Mucosa of descending colon (tissue), 3 donors: ENCODE measurements at regions not wholly inside any gene's neighbourhood (a gene's known extent, or its start where the extent isn't known, plus 50 kb on each side); places are given as distances from the start of the nearest gene placed in this dataset.

Source experiments
- ATAC-seq: fragments of 200-7000 bp; cut with Tn5 transposase; one replicate; pipeline ENCODE4 v1.9.1; 2020; ENCODE audit warnings: mild to moderate bottlenecking, moderate library complexity
- DNase-seq, 3 donors: peaks; one replicate each; pipeline ENCODE4 v3.0.0-alpha.2; 2020
- H3K36me3 ChIP-seq: fragments of 200-600 bp; one replicate; pipeline ENCODE4 v1.8.0; 2021; ENCODE audit warnings: low read depth, mild to moderate bottlenecking
- H3K4me1 ChIP-seq: fragments of 200-600 bp; one replicate; pipeline ENCODE4 v1.8.0; 2021; ENCODE audit warnings: low read depth, mild to moderate bottlenecking
- H3K4me3 ChIP-seq: fragments of 200-600 bp; one replicate; pipeline ENCODE4 v1.8.0; 2021; ENCODE audit warnings: mild to moderate bottlenecking
- H3K9me3 ChIP-seq: fragments of 200-600 bp; one replicate; pipeline ENCODE4 v1.8.0; 2021; ENCODE audit warnings: mild to moderate bottlenecking
- intact Hi-C, 2 donors: fragments of 100-400 bp; cut with DNase I in 1 of 2; cut with micrococcal nuclease in 1 of 2; formaldehyde crosslinking; loops; one replicate each; pipeline versions ENCODE4 v1.11.0 to v1.11.1; 2022; cut with DNase I, micrococcal nuclease
- TF ChIP-seq, protein P1 (sequence below): fragments of 200-600 bp; IDR thresholded peaks from one replicate; pipeline ENCODE4 v1.8.0; 2022; ENCODE audit warnings: antibody characterized with exemption, mild to moderate bottlenecking
- donor health status: DM: no; HTN: no; CAD: no; lungs with moderate emphysema.
- donor health status: DM: no; HTN: no; CAD: no.
- donor health status: DM: no; HTN: yes; CAD: no.

DNA sequence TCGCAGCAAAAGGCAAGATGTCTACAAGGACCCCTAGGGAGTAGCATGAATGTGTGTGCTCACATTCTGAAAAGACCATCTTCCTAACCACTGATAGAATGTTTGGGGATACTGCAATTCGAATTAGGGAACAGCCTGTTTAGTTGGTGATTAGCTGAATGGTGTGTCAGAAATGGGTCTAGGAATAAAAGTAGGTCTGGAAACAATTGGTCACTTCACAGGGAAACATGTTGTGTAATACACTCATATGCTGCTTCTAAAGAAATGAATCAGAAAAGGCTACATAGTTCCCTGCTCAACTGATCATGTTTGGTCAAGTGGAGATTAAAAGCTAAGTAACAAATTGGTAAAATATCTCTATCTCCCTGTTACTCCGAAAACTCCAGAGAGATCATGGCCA is 2362.4 kb upstream of the TENM3 start:
- Histone ChIP-seq H3K4me1 (no peaks in the 10 kb centered on the region), H3K4me3 (no peak overlapping the region), H3K9me3 (no peaks in the 10 kb centered on the region), H3K36me3 (no peaks in the 10 kb centered on the region)
- intact Hi-C loops = no loop called here
- DNase-seq (no peak), ATAC-seq (no peak)
- TF ChIP-seq, protein P1, sequence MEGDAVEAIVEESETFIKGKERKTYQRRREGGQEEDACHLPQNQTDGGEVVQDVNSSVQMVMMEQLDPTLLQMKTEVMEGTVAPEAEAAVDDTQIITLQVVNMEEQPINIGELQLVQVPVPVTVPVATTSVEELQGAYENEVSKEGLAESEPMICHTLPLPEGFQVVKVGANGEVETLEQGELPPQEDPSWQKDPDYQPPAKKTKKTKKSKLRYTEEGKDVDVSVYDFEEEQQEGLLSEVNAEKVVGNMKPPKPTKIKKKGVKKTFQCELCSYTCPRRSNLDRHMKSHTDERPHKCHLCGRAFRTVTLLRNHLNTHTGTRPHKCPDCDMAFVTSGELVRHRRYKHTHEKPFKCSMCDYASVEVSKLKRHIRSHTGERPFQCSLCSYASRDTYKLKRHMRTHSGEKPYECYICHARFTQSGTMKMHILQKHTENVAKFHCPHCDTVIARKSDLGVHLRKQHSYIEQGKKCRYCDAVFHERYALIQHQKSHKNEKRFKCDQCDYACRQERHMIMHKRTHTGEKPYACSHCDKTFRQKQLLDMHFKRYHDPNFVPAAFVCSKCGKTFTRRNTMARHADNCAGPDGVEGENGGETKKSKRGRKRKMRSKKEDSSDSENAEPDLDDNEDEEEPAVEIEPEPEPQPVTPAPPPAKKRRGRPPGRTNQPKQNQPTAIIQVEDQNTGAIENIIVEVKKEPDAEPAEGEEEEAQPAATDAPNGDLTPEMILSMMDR = no peak

- Histone ChIP-seq H3K4me3 (no peak overlapping the region), H3K9me3 (no peaks in the 10 kb centered on the region), H3K36me3 (no peaks in the 10 kb centered on the region), H3K4me1 (no peaks in the 10 kb centered on the region)
- TF ChIP-seq, protein P1 = no peak
- DNase-seq (no peak), ATAC-seq (no peak)
- intact Hi-C loops = no loop called here
These were observed 2349.0 kb upstream of the TENM3 start for GRCh38 chr4:179894066-179894778.

DNA sequence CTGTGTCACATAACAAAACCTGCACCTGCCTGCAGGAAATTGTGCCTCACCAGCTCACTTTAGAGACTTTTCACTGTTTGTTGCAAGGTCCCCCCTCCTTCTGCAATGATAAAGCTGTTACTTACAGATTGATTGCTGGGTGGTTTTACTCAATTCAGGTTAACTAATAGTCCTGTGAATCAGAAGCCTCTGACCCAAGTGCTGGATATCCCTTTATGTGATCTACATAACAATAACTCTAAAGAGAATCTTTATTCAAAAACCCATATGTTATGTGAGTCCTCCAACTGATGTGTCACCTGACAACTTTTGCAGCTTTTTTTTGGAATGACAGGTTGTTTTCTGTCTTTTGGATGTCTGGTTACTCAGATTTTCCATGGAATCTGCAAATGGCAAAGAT is 2323.6 kb upstream of the TENM3 start:
- Histone ChIP-seq H3K36me3 (no peaks in the 10 kb centered on the region), H3K9me3 (no peaks in the 10 kb centered on the region), H3K4me1 (no peaks in the 10 kb centered on the region), H3K4me3 (no peak overlapping the region)
- no peak for DNase-seq
- TF ChIP-seq, protein P1 = no peak
- no peak for ATAC-seq
- intact Hi-C loops = no loop called here

- DNase-seq (no peak), ATAC-seq (no peak)
- Histone ChIP-seq H3K4me3 (no peak overlapping the region), H3K36me3 (no peaks in the 10 kb centered on the region), H3K9me3 (no peaks in the 10 kb centered on the region), H3K4me1 (no peaks in the 10 kb centered on the region)
- TF ChIP-seq, protein P1 = no peak
- intact Hi-C loops = no loop called here
These were observed 2315.7 kb upstream of the TENM3 start for GRCh38 chr4:179927473-179927872.

DNA sequence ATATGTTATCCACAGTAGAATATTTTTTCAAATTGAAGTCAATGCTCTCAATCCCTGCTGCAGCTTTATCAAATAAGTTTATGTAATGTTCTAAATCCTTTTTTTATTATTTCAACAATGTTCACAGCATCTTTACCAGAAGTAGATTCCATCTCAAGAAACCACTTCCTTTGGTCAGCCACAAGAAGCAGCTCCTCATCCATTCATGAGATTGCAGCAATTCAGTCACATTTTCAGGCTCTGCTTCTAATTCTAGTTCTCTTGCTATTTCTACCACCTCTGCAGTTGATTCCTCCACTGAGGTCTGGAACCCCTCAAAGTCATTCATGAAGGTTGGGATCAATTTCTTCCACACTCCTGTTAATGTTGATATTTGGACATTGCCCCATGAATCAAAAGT is 2301.3 kb upstream of the TENM3 start:
- Histone ChIP-seq H3K4me1 (no peaks in the 10 kb centered on the region), H3K4me3 (no peak overlapping the region), H3K36me3 (no peaks in the 10 kb centered on the region), H3K9me3 (no peaks in the 10 kb centered on the region)
- intact Hi-C loops = no loop called here
- TF ChIP-seq, protein P1 = no peak
- DNase-seq = no peak
- no peak for ATAC-seq

GRCh38 chr4:179976777-179977176 is 2266.4 kb upstream of the TENM3 start:
- ATAC-seq (no peak), DNase-seq (no peak)
- no peaks in the 10 kb centered on the region for H3K9me3 ChIP-seq
- TF ChIP-seq, protein P1 = no peak
- H3K36me3 ChIP-seq = no peaks in the 10 kb centered on the region
- no peaks in the 10 kb centered on the region for H3K4me1 ChIP-seq
- intact Hi-C loops = no loop called here
- H3K4me3 ChIP-seq = no peak overlapping the region
